ENCODE measurements at regions not wholly inside any gene's neighbourhood (a gene's known extent, or its start where the extent isn't known, plus 50 kb on each side); places are given as distances from the start of the nearest gene placed in this dataset.

GRCh38 chr2:223503746-223504145 is 98.4 kb downstream of the SCG2 start (continued):
- no peak for TF ChIP-seq NAIF1 (CRISPR knock-in tag; IDR thresholded peaks at IDR 0.05; ENCODE audit: borderline replicate concordance)
- no peak for TF ChIP-seq YEATS2 (CRISPR knock-in tag; IDR thresholded peaks at IDR 0.05; ENCODE audit: borderline replicate concordance)
- no peak for TF ChIP-seq HMG20A (CRISPR knock-in tag; IDR thresholded peaks at IDR 0.05; ENCODE audit: borderline replicate concordance)
- no peak for TF ChIP-seq MXD4 (CRISPR knock-in tag; IDR thresholded peaks at IDR 0.05)
- no peak for TF ChIP-seq ZBTB7A (CRISPR knock-in tag; IDR thresholded peaks at IDR 0.05)
- no peak for TF ChIP-seq USF2 (IDR thresholded peaks at IDR 0.05; ENCODE audit: low read depth, low read length)
- no peak for TF ChIP-seq USF2 (CRISPR knock-in tag; IDR thresholded peaks at IDR 0.05; ENCODE audit: borderline replicate concordance)
- no peak for TF ChIP-seq KMT2A (CRISPR knock-in tag; IDR thresholded peaks at IDR 0.05)
- no peak for TF ChIP-seq ZNF777 (CRISPR knock-in tag; IDR thresholded peaks at IDR 0.05)
- TF ChIP-seq, protein P1, sequence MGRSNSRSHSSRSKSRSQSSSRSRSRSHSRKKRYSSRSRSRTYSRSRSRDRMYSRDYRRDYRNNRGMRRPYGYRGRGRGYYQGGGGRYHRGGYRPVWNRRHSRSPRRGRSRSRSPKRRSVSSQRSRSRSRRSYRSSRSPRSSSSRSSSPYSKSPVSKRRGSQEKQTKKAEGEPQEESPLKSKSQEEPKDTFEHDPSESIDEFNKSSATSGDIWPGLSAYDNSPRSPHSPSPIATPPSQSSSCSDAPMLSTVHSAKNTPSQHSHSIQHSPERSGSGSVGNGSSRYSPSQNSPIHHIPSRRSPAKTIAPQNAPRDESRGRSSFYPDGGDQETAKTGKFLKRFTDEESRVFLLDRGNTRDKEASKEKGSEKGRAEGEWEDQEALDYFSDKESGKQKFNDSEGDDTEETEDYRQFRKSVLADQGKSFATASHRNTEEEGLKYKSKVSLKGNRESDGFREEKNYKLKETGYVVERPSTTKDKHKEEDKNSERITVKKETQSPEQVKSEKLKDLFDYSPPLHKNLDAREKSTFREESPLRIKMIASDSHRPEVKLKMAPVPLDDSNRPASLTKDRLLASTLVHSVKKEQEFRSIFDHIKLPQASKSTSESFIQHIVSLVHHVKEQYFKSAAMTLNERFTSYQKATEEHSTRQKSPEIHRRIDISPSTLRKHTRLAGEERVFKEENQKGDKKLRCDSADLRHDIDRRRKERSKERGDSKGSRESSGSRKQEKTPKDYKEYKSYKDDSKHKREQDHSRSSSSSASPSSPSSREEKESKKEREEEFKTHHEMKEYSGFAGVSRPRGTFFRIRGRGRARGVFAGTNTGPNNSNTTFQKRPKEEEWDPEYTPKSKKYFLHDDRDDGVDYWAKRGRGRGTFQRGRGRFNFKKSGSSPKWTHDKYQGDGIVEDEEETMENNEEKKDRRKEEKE (IDR thresholded peaks at IDR 0.05), result no peak

- no peaks in the 10 kb centered on the region for H3K79me2 ChIP-seq (ENCODE audit: insufficient read depth, low read length)
- H4K20me1 ChIP-seq (ENCODE audit: insufficient read depth, low read length), result no peaks in the 10 kb centered on the region
- no TSS peak for BruUV-seq (replicated peaks)
- ATAC-seq (no peak), DNase-seq (ENCODE audit: low spot score) (no peak), FAIRE-seq (no peak)
- intact Hi-C loops (cut with micrococcal nuclease; ENCODE audit: unreplicated experiment) (no loop called here), in situ Hi-C loops (cut with HindIII; ENCODE audit: extremely low pct_ligation_motif_present, low pct_unique_long_range_greater_than_20kb) (no loop called here)
- no peak overlapping the region for H2AFZ ChIP-seq (ENCODE audit: low read length)
- no peaks in the 10 kb centered on the region for H3K4me1 ChIP-seq (ENCODE audit: insufficient read depth, low read length)
- no peak overlapping the region for H3K4me2 ChIP-seq (ENCODE audit: low read depth, low read length)
- no peak overlapping the region for H3K27ac ChIP-seq (ENCODE audit: extremely low read length, insufficient read depth, low read length)
- 0 out of 5 replicates have a peak, but pooled peaks cover 0 to 4% of the 10 kb centered on the region in 2 experiments for H3K27me3 ChIP-seq (ENCODE audit: control insufficient read depth in 1 of 2, insufficient read depth in 2 of 2, low read length in 2 of 2)
- no peak overlapping the region for H3K9ac ChIP-seq (ENCODE audit: insufficient read depth, low read depth, low read length)
- H3K9me3 ChIP-seq (ENCODE audit: low read length), result no peaks in the 10 kb centered on the region
- WGBS (ENCODE audit: low lambda C conversion rate), result 0% methylated on average over 3 of the region's 3 CpGs
- ChIA-PET CTCF (ENCODE audit: low intra/inter-chr PET ratio, low total read pairs) (no interaction called here), POLR2A (no interaction called here)
- H3K36me3 ChIP-seq (replicated peaks in 1 of 2; ENCODE audit: control insufficient read depth in 1 of 2, insufficient read depth in 2 of 2, low read length in 2 of 2), result no peaks in the 10 kb centered on the region
- no peak overlapping the region for H3K4me3 ChIP-seq (replicated peaks in 1 of 3; ENCODE audit: insufficient read depth in 1 of 3, low read depth in 2 of 3, low read length in 3 of 3)
- no peak for TF ChIP-seq SMARCE1 (IDR thresholded peaks at IDR 0.05; ENCODE audit: borderline replicate concordance)
- TF ChIP-seq MED8 (CRISPR knock-in tag; IDR thresholded peaks at IDR 0.05; ENCODE audit: insufficient replicate concordance), result no peak
- no peak for TF ChIP-seq DNMT1 (CRISPR knock-in tag; IDR thresholded peaks at IDR 0.05)
- TF ChIP-seq, protein P2, sequence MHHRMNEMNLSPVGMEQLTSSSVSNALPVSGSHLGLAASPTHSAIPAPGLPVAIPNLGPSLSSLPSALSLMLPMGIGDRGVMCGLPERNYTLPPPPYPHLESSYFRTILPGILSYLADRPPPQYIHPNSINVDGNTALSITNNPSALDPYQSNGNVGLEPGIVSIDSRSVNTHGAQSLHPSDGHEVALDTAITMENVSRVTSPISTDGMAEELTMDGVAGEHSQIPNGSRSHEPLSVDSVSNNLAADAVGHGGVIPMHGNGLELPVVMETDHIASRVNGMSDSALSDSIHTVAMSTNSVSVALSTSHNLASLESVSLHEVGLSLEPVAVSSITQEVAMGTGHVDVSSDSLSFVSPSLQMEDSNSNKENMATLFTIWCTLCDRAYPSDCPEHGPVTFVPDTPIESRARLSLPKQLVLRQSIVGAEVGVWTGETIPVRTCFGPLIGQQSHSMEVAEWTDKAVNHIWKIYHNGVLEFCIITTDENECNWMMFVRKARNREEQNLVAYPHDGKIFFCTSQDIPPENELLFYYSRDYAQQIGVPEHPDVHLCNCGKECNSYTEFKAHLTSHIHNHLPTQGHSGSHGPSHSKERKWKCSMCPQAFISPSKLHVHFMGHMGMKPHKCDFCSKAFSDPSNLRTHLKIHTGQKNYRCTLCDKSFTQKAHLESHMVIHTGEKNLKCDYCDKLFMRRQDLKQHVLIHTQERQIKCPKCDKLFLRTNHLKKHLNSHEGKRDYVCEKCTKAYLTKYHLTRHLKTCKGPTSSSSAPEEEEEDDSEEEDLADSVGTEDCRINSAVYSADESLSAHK (CRISPR knock-in tag; IDR thresholded peaks at IDR 0.05; ENCODE audit: borderline replicate concordance), result no peak
- no peak for TF ChIP-seq FOXC1 (CRISPR knock-in tag; IDR thresholded peaks at IDR 0.05; ENCODE audit: borderline replicate concordance)
- TF ChIP-seq HOXA3 (CRISPR knock-in tag; IDR thresholded peaks at IDR 0.05), result no peak
- TF ChIP-seq ZNF17 (CRISPR knock-in tag; IDR thresholded peaks at IDR 0.05), result no peak
- no peak for TF ChIP-seq ZNF138 (CRISPR knock-in tag; IDR thresholded peaks at IDR 0.05; ENCODE audit: low read depth)
Observed at GRCh38 chr2:223508372-223508771, 93.8 kb downstream of the SCG2 start.

Data from HepG2 (cell line).